Heart left ventricle (tissue), 16 donors: ENCODE measurements at regions not wholly inside any gene's neighbourhood (a gene's known extent, or its start where the extent isn't known, plus 50 kb on each side); places are given as distances from the start of the nearest gene placed in this dataset.
"Not testable (repeated sequence)": the region's sequence is repeated elsewhere in the genome, so short reads cannot be mapped to it uniquely, and the experiment has no call there.

ENCODE experiments used
- ATAC-seq, 4 donors: fragments of 200-7000 bp; cut with Tn5 transposase; one replicate each; pipeline ENCODE4 v1.9.1; 2020 to 2022; ENCODE audit warnings: moderate library complexity in 4 of 4, mild to moderate bottlenecking in 3 of 4, moderate number of reproducible peaks in 1 of 4
- DNase-seq, 5 donors: peaks; one replicate each; pipeline ENCODE4 v3.0.0-alpha.2; 2020
- H3K27ac ChIP-seq, 12 donors: fragments of 200-600 bp; sonication (generic) in 4 of 12; one replicate each; pipeline versions ENCODE4 v1.5.0 to v1.8.0; 2016 to 2022; ENCODE audit warnings: mild to moderate bottlenecking in 2 of 12
- H3K27me3 ChIP-seq, 9 donors: fragments of 200-600 bp; sonication (generic) in 2 of 9; one replicate each; pipeline versions ENCODE4 v1.5.1 to v1.8.0; 2016 to 2022; ENCODE audit warnings: mild to moderate bottlenecking in 3 of 9
- H3K36me3 ChIP-seq, 9 donors: fragments of 200-600 bp; sonication (generic) in 2 of 9; one replicate each; pipeline versions ENCODE4 v1.5.0 to v1.8.0; 2018 to 2022; ENCODE audit warnings: mild to moderate bottlenecking in 2 of 9
- H3K4me1 ChIP-seq, 12 donors: fragments of 200-600 bp; sonication (generic) in 4 of 12; one replicate each; pipeline versions ENCODE4 v1.5.0 to v1.8.0; 2016 to 2022; ENCODE audit warnings: mild to moderate bottlenecking in 3 of 12
- H3K4me3 ChIP-seq, 12 donors: fragments of 200-600 bp; sonication (generic) in 4 of 12; one replicate each; pipeline versions ENCODE4 v1.5.0 to v1.8.0; 2017 to 2022; ENCODE audit warnings: mild to moderate bottlenecking in 9 of 12, moderate library complexity in 4 of 12
- H3K9me3 ChIP-seq, 12 donors: fragments of 200-600 bp; sonication (generic) in 4 of 12; one replicate each; pipeline versions ENCODE4 v1.5.0 to v1.8.0; 2016 to 2022; ENCODE audit warnings: mild to moderate bottlenecking in 1 of 12
- POLR2A ChIP-seq, 2 donors: fragments of 450-650 bp; IDR thresholded peaks; one replicate each; pipeline ENCODE4 v1.6.1; 2017; ENCODE audit warnings: antibody characterized with exemption in 2 of 2, mild to moderate bottlenecking in 2 of 2, moderate library complexity in 2 of 2
- WGBS, 4 donors: extraction: QIAGEN DNeasy Blood & Tissue Kit in 2 of 4; methylation state at CpG; one replicate each; pipeline versions ENCODE4 v1.1.5 to v1.1.7; 2013 to 2018; 5-methylcytosine and 5-hydroxymethylcytosine counted together
- intact Hi-C, 10 donors: fragments of 100-400 bp; cut with DNase I; formaldehyde crosslinking; loops; one replicate each; pipeline versions ENCODE4 v1.11.1 to v1.14.2; 2022
- TF ChIP-seq, protein P1 (sequence below), 12 donors: fragments of 200-600 bp; sonication (generic) in 4 of 12; IDR thresholded peaks; one replicate each; pipeline versions ENCODE4 v1.5.0 to v1.8.0; 2018 to 2022; ENCODE audit warnings: antibody characterized with exemption in 12 of 12, mild to moderate bottlenecking in 5 of 12
- donor health status: ischemic (EF 13 %, LVEDD 7.1; RV severe dilation, severe dysfunction).
- donor health status: healthy with polysubstance abuse.
- donor health status: DM: no; HTN: yes; CAD: no.
- donor health status: DM: no; HTN: no; CAD: no.
- donor health status: ischemic (EF 25% LVEDD 6.9; RV normal size, moderate dysfunction).
- donor health status: ischemic (EF 25% LVEDD 5.7; RV mildly dilated, moderate dysfunction).
- donor health status: healthy.
- donor health status: DM: yes; HTN: yes; CAD: no.
- donor health status: ischemic (EF 35%, LVEDD 5.7; RV mildly dilated, moderate dysfunction).
- donor health status: nonischemic (EF 11% LVEDD 7.7; RV severe dilation, severe dysfunction).
- donor health status: DM: yes; HTN: yes; CAD: no.
- donor health status: PGD.
- donor health status: ischemic (EF 29% LVEDD 5.4; RV normal size, mild dysfunction).
- donor health status: nonischemic (EF 23%, LVEDD 6.1; RV moderate dilation, normal function).

DNA sequence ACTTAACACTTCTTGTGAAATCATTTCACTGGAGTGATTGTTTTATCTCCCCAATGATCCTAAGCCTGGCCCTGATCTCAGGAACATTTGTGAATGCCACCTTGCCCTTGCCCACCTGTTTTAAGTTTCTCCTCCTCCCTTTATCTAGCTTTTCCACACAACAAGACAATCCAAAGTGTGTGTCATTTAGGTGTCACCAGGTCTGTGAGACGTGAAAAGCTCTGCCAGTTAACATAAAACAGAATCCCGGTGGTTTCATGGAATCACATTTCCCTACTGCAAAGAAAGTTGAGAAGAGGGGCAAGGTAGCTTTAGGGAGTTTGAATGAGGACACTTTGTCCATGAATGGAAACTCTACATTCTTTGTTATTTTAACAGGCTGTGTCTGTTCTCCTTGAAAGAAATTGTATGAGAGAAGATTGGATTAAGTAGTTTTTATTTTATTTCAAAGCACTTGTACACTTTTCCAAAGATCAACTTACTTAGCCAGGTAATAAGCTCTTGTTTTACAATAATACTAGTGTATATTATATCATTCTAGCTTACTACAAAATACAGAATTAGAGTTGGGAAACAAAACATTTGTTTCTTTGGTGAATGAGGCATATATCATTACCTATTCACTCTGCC is 239.0 kb downstream of the ISL1 start:
- intact Hi-C loops, result no loop called here

DNA sequence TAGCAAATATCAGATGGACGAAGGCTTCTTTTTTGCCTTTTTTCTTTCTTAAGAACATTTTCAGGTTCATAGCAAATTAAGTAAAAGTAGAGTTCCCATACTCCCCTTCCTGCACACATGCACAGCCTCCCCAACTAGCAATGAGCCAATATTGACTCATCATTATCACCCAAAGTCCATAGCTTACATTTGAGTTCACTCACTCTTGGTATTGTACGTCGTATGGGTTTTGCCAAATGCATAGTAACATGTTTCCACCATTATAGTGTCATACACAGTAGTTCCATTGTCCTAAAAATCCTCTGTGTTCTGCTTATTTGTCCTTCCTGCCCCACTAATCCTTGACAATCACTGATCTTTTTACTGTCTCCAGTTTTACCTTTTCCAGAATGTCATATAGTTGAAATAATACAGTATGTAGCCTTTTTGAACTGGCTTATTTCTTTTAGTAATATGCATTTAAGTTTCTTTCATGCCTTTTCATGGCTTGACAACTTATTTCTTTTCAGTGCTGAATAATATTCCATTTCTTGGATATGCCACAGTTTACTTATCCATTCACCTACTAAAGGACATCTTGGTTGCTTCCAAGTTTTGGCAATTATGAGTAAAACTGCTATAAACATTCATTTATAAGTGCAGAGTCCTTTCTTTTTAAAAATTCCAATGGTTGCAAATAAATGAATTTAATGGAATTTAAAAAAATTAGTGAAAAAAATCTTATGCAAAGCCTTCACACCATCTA is 242.1 kb downstream of the ISL1 start:
- no peak overlapping the region for H3K4me3 ChIP-seq
- H3K9me3 ChIP-seq, result peaks cover 0 to 9% (median 0%) of the 10 kb centered on the region in 12 donors
- TF ChIP-seq POLR2A (IDR thresholded peaks at IDR 0.05), result no peak
- TF ChIP-seq, protein P1, sequence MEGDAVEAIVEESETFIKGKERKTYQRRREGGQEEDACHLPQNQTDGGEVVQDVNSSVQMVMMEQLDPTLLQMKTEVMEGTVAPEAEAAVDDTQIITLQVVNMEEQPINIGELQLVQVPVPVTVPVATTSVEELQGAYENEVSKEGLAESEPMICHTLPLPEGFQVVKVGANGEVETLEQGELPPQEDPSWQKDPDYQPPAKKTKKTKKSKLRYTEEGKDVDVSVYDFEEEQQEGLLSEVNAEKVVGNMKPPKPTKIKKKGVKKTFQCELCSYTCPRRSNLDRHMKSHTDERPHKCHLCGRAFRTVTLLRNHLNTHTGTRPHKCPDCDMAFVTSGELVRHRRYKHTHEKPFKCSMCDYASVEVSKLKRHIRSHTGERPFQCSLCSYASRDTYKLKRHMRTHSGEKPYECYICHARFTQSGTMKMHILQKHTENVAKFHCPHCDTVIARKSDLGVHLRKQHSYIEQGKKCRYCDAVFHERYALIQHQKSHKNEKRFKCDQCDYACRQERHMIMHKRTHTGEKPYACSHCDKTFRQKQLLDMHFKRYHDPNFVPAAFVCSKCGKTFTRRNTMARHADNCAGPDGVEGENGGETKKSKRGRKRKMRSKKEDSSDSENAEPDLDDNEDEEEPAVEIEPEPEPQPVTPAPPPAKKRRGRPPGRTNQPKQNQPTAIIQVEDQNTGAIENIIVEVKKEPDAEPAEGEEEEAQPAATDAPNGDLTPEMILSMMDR (IDR thresholded peaks at IDR 0.05), result no peak
- WGBS, 4 donors, result 84 to 92% (median 88%) methylated on average over 3 of the region's 3 CpGs
- intact Hi-C loops, result loop anchor here in 1 of 10 donors (5.0 kb wide), 1 partner anchor 53 kb away; no protein-coding TSS in a partner anchor
- no peaks in the 10 kb centered on the region for H3K27me3 ChIP-seq
- no peak for ATAC-seq
- no peaks in the 10 kb centered on the region for H3K4me1 ChIP-seq
- no peaks in the 10 kb centered on the region for H3K36me3 ChIP-seq
- no peak overlapping the region for H3K27ac ChIP-seq
- no peak for DNase-seq

More for the DNA sequence above, 239.0 kb downstream of the ISL1 start:
- 5 to 24% (median 18%) methylated on average over 2 of the region's 2 CpGs for WGBS, 4 donors
- H3K36me3 ChIP-seq, result no peaks in the 10 kb centered on the region
- H3K27ac ChIP-seq, result no peak overlapping the region
- H3K27me3 ChIP-seq, result no peaks in the 10 kb centered on the region
- no peak for DNase-seq
- ATAC-seq, result no peak
- no peaks in the 10 kb centered on the region for H3K4me1 ChIP-seq
- no peak overlapping the region for H3K4me3 ChIP-seq
- no peak for TF ChIP-seq POLR2A (IDR thresholded peaks at IDR 0.05)
- TF ChIP-seq, protein P1 (IDR thresholded peaks at IDR 0.05), result no peak
- peaks cover 0 to 9% (median 0%) of the 10 kb centered on the region in 12 donors for H3K9me3 ChIP-seq

DNA sequence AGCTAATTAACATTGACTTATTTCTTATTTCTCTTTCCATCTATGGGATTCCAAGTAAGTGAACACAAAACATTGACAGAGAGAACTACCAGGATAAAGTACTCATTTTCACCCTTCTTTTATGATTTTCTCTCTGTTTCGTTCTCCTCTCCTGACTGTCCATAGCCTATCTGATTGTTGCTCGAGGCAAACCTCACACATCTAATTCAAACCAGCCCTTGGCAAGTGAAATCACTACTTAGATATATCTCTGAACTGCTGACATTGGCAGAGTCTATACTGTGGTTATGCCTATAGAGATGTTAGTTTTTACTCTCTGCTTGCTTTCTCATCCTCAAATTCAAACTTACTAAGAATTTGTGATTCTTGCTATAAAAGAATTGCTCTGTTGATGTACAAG is 248.8 kb downstream of the ISL1 start:
- no peak for TF ChIP-seq POLR2A (IDR thresholded peaks at IDR 0.05)
- TF ChIP-seq, protein P1 (IDR thresholded peaks at IDR 0.05), result no peak

DNA sequence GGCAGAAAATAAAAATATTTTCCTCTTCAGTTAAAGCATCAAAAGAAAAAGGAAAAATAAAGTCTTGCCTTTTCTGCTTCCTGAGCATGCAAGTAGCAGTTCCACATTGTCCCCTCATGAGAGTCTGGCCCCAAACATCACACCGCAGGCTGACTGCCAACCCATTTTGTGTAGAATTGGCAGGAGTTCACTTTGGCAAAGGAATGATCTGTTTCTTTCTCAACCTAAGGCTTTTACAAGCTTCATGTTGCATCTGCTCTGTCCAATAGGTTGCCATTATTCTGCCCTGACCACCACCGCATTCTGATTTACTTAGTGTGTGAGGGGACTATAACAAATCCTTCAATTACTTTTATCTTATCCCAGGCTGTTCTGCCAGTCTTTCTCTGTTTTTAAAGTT is 249.5 kb downstream of the ISL1 start:
- Histone ChIP-seq H3K36me3 (no peaks in the 10 kb centered on the region), H3K27ac (no peak overlapping the region), H3K27me3 (no peaks in the 10 kb centered on the region), H3K4me3 (no peak overlapping the region), H3K4me1 (no peaks in the 10 kb centered on the region), H3K9me3 (peaks cover 0 to 6% (median 0%) of the 10 kb centered on the region in 12 donors)
- TF ChIP-seq, protein P1 (IDR thresholded peaks at IDR 0.05), result no peak
- TF ChIP-seq POLR2A (IDR thresholded peaks at IDR 0.05), result no peak
- ATAC-seq (no peak), DNase-seq (no peak)
- 78 to 86% (median 79%) methylated on average over 2 of the region's 2 CpGs for WGBS, 4 donors
- intact Hi-C loops, result no loop called here

More for the DNA sequence above, 248.8 kb downstream of the ISL1 start:
- intact Hi-C loops, result no loop called here
- 50 to 62% (median 55%) methylated on average over 2 of the region's 2 CpGs for WGBS, 4 donors
- Histone ChIP-seq H3K27me3 (no peaks in the 10 kb centered on the region), H3K36me3 (no peaks in the 10 kb centered on the region), H3K9me3 (peaks cover 0 to 6% (median 0%) of the 10 kb centered on the region in 12 donors), H3K27ac (no peak overlapping the region), H3K4me3 (no peak overlapping the region), H3K4me1 (no peaks in the 10 kb centered on the region)
- ATAC-seq (no peak), DNase-seq (no peak)

DNA sequence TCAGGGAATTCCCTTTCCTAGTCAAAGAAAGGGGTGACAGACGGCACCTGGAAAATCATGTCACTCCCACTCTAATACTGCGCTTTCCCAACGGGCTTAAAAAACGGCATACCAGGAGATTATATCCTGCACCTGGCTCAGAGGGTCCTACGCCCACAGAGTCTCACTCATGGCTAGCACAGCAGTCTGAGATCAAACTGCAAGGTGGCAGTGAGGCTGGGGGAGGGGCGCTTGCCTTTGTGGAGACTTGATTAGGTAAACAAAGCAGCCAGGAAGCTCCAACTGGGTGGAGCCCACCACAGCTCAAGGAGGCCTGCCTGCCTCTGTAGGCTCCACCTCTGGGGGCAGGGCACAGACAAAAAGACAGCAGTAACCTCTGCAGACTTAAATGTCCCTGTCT is 253.7 kb downstream of the ISL1 start:
- H3K27me3 ChIP-seq, H3K4me1 ChIP-seq, H3K4me3 ChIP-seq, intact Hi-C loops, H3K27ac ChIP-seq, DNase-seq, H3K36me3 ChIP-seq, ATAC-seq: not testable (repeated sequence)
- H3K9me3 ChIP-seq, result peaks cover 0 to 12% (median 0%) of the 10 kb centered on the region in 12 donors
- 63 to 91% (median 88%) methylated on average over 2 to 6 of the region's 6 CpGs for whole genome bisulfite sequencing, 4 donors
